C1 segment of cervical spinal cord (tissue), 14 donors: ENCODE measurements at regions not wholly inside any gene's neighbourhood (a gene's known extent, or its start where the extent isn't known, plus 50 kb on each side); places are given as distances from the start of the nearest gene placed in this dataset.
A peak's percentile ranks its signal among the peaks of the same experiment; 100 is the strongest.

Source experiments
- DNase-seq, 14 donors: peaks; one replicate each; lab custom pipeline; 2025; lab: John Stamatoyannopoulos, UW

DNA sequence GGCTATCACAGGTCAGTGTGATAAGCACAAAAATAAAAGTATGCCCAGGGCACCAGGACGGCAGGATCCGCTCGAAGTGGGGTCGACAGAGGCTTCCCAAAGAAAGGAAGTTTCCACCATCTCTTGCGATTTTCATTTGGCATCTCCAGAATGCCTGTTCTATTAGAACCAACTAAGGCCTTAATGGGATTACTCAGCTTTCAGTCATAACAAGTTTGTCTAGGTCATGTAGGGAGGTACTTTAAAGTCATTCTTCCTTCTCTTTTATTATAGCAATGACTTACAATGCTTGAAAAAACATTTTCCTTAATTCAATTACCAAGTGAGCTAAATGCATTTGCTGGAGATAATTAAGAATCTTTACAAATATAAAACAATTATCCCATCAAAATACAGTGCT is 83.6 kb upstream of the DIO3 start:
- no peak for DNase-seq

DNA sequence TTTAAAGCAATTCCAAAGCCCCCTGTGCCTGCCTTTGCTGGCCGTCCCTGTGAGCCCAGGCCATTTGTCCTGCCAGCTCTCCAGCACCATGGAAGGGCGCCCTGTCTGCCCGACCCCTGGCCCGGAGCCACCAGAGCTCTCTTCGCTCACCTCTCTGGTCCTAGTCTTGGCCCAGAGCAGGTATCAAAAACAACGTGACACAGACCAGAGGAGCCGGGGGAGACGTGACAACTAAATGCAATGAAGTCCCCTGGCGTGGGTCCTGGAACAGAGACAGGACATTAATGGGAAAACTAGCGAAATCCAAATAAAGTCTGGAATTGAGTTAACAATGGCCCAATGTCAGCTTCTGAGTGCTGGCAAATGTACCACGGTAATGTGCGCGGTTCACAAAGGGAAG is 83.2 kb upstream of the DIO3 start:
- no peak for DNase-seq

DNA sequence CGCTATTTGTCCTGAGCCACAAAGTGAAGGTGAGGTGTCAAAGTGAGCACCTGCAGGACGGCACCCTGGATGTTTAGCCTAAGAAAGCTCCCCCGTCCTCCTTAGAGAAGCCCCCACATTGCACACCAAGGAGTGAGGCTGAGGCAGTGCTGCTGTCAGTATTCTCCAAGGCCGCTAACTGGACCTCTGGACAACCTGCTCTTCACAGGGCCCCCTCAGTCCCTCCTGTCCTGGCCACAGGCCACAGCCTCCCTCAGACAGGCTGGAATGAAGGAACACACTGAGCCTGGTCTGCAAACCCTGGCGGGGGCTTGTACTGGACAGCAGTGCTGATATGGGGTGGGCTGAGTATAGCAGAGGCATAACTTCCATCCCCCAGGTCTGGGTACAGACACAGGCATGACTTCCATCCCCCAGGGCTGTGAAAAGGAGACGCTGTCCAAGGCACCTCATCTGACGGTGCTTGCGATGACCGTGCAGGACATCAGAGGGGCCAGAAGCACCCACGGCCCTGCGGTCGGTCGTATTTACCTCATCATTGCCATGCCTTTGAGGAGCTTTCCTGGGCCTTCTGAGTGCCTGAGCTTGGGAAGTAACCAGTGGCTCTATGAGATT is 82.4 kb upstream of the DIO3 start:
- no peak for DNase-seq

DNA sequence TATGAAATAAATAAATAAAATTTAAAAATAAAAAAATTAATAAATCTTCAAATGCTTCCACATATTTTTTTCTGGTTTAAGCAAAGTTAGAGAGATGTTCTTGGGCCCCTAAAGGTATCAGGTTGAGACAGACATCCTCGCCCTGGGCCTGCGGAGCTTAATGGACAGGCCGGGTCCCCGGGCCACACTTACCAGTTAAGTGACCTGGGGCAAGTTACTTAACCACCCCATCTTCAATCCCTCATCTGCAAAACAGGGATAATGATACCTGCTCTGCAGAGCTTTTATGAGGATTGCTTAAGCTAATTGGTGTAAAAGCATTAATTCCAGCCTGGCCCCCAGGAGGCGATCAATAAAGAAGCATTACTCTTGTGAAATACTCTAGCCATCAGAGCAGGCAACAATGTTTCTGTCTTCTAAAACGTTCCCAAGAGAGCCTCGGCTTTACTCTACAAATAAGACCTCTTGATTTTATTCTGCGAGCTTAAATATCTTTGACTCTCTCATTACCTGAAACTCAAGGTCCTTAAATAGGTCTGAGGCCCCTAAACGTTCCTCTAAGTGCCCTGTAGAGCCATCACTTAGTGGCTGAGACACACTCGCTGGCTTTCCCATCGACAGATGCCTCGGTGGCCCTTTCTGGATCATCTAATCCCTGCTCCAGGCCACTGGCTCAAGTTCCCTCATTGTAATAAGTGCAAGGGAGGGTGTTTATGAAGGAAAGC is 81.1 kb upstream of the DIO3 start:
- DNase-seq, result no peak

DNA sequence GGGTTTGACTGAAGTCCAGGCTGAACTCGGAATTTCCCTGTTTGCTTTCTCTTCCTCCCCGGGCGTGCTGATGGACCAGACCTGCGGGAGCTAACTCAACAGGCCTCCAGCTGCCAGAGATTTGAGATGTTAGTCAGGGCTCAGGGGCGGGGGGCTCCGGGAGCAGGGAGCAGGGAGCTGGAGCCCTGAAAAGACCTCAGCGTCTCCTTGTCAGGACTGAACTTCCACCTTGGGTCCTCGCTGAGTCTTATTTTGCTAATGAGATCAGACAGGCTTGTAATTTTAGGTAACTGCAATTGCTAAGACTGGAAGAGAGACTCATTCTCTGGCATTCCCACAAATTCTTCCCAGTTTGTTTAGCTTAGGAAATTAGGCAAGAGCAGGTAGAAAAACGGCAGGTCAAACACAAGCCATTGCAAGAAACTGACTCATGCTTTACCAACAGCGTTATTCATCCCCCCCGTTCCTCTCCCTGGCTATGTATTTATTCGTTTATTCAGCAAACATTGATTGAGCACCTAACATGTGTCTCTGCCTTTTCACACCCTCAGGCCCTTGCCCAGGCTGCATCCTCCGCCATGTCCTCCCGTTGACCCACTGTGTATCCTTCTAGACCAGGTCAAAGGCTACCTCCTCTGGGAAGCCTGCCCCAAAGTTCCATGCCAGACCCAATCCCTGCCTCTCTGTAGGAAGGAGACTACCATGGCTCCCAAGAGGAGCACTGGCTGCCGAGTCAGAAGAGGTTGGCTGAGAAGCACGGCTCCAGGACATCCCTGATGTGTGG is 80.4 kb upstream of the DIO3 start:
- no peak for DNase-seq

DNA sequence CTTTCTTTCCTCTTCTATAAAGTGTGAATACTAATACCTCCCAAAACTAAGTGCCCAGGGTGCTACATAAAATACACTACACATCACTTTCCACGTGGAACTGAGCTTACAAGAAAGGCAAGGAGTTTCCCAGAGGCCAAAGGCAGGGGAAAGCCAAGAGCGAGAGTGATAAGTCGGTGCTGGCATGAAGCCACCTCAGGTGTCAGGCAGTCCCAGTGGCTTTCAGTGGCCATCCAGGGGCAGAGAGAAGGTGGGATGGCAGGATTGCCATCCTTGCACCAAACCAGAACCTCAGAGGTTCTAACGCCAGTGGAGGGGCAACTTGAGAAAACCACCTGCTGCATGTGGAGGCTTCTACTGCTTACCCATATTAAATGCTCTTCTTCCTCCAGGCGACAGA is 79.7 kb upstream of the DIO3 start:
- DNase-seq, result no peak

DNA sequence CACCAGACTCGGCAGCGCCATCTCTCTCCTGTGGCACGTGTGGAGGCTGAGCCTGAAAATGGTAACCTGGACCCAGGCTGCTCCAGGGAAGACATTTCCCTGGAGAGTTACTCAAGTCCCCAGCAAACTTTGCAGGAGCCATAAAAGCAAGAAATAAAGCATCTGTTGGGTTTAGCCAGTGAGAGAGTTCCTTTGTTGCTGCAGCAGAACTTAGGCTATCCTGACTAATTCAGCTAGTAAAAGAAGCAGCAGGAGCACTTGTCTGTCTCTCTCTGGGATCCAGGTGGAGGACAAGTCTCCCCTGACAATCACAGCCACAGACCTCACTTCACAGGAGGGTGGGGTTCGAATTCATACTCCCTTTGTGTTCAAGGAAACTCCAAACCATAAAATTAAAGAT is 79.2 kb upstream of the DIO3 start:
- no peak for DNase-seq

DNA sequence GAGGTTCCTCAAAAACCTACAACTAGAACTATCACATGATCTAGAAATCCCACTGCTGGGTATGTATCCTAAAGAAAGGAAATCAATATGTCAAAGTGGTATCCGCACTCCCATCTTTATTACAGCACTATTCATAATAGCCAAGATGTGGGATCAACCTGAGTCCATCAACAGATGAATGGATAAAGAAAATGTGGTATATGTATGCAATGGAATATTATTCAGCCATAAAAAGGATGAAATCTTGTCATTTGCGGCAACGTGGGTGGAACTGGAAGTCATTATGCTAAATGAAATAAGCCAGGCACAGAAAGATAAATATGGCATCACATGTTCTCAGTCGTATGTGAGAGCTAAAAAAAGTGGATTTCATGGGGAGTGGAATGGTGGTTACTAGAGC is 77.5 kb upstream of the DIO3 start:
- no peak for DNase-seq

DNA sequence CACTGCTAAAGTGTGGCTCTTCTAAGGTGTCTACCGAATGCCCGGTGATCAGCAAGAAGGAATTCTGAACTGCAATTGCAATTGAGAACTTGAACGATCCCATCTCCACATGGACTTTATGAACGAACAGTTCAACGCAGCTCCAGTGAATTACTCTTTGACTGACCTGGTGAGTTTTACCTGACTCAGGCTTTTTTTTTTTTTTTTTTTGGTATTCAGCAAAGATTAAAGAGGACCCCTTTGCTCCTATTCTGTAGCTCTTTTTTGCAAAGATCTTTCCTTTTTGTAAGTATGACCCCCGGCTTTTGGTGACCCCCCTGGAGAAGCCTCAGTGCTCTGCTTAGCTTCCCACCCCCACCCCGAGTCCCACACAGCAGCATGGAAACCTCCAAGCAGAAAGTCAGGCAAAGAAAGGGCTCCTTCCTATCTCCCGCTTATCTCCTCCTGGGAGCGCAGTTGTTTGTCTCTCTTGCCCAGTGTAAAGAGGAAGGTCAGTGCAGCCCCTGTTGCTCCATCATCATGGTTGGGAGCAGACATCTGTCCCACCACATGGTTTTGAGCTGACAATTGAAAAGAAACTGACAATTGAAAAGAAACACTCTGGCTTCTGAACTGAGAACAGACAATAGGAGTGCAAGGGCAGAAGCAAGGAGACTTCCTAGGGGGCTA is 72.1 kb upstream of the DIO3 start:
- DNase-seq, result no peak

DNA sequence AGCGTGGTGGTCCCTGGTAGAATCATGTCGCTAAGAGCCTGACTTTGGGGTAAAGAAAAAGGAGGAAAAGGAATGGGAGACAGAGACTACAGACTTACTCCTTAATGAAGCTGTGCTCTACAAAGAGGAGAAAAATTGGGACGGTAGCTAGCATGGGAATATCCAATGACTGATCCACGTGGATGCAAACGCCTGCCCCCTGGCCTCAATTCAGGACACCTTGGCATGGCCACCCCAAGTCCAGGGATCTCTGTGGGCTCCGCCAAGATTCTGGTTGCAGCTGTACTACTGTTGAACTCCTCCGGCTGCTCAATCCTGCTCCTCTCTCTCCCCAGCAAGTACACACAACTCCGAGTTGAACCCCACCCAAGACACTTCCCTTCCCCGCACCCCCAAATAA is 70.5 kb upstream of the DIO3 start:
- no peak for DNase-seq

DNA sequence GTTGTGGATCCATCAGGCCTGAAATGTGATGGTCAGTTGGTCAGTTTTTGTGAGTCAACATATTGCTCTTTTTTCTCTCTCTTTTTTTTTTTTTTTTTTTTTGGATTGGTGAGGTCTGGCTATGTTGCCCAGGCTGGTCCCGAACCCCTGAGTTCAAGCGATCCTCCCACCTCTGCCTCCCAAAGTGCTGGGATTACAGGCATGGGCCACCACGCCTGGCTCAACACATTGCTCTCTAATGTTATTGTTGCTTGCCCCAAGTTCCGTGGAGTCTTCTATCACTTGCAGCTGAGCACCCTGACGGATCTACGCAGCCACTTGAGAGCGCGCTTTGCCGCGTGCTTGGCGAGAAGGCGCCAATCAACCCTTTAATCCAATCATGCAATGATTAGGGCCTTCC is 69.5 kb upstream of the DIO3 start:
- no peak for DNase-seq

DNA sequence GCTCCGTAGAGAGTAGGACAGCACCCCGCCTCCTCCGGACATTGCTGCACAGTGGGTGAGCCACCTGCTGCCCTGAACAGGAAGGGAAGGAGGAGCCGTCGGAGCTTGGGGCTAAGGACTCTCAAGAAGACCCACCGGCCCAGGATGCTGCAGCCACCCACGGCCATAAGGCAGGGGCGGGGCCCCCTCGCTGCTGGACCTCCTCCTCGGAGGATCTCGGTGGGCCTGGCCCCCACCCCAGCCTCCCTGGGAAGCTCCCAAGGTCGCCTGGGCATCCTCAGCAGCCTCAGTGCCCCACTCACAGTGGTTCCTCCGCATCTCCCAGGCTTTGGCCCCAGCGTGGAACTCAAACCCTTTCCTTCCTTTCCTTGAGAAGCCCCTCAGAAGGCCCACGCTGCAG is 68.6 kb upstream of the DIO3 start:
- no peak for DNase-seq

DNA sequence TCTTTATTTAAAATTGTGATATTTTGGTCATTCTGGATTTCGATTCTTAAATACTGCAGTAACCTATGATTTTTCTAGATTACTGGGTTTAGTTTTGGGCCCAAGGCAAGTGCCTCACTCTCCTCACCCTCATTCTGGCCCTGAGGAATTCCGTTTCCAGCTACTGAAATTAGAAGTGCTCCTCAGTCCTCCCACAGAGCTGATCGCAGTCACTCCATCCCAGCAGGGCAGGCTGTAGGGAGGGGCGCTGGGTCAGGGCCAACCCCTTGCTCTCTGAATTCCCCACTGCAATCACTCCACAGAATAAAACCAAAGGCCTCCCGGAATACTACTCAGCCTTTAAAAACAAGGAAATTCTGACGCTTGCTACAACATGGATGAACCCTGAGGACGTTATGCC is 66.5 kb upstream of the DIO3 start:
- DNase-seq, result no peak

DNA sequence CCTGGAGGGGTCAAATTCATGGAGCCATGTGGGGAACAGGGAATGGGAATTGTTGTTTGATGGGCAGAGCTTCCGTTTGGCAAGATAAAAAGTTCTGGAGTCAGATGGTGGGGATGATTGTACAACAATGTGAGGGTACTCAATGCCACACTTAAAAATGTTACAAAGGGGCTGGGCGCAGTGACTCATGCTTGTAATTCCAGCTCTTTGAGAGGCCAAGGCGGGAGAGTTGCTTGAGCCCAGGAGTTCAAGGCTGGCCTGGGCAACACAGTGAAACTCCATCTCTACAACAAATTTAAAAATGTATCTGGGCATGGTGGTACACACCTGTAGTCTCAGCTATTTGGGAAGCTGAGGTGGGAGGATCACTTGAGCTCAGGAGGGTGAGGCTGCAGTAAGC is 66.0 kb upstream of the DIO3 start:
- DNase-seq, result no peak

DNA sequence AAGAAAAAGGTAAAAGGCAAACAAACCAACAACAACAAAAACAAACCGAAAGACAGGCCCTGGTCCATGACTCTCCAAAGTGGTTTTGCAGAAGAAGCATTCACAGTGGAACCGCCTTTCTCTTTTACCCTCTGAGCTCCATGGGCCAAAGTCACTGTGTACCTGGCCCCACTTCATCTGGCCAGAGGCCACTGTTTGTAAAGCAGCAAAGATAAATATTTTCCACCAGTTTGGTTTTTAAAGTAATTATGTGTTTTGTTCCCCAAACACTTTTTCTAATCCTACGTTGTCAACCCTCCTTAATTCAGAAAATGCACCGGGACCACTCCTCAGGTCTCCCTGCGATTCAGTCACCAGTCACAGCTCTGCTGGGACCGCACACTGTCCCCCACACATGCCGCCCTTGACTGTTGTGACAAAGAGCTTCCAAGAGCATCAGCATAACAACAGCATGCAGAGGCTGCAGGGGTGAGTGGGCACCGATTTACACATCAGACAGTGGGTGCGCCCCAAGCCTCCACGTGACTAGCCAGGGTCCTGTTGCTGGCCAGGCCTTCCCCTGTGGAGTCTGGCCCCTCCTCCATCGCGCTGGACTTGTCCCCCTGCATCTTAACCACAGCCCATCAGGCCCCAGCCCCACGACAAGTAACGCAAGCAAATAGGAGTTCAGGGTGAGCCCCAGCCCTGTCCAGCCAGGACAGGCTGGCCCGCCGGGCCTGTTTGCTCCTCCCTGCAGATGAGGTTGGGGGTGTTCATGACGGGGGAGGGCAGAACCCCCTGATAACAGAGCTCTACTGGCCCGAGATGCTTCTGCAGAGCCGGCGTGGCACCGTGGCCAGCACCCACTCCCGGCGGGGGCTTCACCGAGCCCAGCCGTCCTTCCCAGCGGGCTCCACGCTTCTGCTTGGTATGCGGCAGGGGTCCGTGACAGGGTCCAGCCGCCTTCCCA is 65.2 kb upstream of the DIO3 start:
- DNase-seq, result peak in 2 of 14 donors; percentile 5 to 6

DNA sequence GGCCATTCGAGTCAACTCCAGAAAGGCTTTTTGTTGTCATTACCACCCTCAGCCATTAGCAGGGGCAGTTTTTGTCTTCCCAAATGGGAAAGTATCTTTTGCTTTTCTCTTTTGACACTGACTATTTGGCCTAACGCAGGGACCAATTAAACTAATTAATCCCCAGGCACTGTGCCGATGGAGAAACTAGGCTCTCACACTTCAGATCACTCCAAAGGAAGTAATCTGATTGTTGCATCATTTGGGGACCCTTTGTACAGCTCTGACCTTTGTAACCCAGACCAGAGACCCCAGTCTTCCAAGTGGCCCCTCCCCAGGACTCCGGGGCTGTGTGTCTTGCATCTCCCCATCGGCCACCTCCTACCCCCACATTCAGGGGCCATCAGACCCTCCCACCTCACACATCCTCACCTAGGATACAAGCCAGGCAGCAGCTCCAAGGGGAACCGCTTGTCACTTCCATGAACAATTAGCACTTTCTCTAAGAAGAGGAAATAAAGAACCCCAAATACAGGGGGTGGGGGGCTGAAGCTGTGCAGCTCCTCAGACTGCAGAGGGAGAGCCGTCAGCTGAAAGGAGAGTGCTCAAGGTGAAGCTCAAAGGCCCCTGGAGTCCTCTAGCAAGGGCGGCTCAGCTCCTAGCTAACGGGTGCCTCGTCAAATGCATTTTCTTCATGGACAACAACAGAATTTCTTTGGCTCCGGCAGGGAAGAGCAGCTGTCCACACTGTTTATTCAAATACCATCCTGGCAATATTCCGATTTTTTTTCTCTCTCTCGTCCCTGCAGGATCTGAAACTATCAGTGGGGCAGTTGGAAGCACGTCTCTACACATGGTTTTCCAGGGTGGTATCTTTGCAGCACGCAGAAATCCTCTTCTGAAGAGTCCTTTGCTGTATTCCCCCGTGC is 64.3 kb upstream of the DIO3 start:
- peak in 1 of 14 donors; percentile 4 for DNase-seq

DNA sequence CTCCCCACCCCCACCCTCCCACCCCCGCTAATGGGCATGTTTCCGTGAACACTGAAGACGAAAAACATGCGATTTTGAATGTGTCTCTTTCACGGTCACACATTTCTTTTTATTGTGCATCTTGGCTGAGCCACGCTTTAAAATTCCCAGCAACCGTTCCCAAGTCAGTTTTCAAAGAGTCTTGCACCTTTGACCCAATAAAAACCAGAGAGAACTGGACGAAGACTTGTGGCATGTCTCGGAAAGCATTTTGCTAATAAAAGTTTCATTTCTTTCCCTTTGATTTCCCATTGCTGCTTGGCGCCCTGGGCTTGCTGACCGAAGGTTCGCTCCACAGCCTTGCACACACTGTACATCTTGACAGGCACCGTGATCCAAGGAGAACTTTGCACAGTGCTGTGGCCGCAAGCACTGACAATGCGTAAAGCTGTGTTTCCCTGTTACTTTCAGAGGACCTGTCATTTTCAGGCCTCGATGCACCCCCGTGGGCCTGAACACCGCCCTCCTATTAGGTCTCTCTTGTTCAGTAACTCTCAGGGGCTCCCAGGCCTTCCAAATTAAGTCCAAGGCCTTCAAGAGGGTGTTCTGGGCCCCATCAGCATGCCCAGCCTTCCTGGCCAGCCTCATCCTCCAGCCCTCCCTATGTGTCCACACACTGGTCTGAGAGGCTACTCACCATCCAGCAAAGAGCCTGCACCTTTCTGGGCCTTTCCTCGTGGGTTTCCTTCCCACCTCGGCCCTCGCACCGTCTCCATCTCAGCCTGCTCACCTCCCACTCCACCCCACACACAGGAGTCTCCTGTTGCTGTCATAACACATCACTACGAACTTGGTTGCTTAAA is 63.4 kb upstream of the DIO3 start:
- DNase-seq, result no peak

DNA sequence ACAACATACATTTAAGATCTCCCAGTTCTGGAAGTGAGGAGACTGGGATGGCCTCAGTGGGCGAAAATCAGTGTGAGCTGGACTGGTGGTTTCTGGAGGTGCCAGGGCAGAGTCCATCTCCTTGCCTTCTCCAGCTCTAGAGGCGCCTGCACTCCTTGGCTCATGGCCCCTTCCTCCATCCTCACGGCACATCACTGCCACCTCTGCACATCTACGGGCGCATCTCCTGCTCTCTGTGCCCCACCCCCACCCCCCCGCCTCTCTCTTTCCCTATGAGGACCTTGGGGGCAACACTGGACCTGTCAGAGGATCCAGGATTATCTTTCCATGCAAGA is 62.8 kb upstream of the DIO3 start:
- DNase-seq, result no peak

DNA sequence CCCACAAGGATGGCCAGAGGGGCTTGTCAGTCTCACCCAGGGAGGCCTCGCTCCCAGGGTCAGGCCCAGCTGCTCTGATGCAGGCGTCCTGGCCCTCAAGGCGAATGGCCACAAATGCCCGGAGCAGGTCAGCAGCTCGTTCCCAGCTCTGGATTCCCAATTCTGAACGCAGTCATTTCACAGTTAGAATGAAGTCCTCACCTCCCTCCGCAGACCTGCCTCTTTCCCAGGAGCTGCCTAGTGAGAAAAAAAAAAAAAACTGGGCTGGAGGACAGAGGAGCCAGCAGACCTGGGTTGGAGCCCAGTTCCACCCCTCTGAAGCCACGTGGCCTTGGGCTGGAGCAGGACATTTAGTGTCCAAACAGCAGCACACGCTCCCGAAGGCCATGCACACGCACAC is 62.2 kb upstream of the DIO3 start:
- DNase-seq, result no peak
